ENCODE measurements at regions not wholly inside any gene's neighbourhood (a gene's known extent, or its start where the extent isn't known, plus 50 kb on each side); places are given as distances from the start of the nearest gene placed in this dataset.

DNA sequence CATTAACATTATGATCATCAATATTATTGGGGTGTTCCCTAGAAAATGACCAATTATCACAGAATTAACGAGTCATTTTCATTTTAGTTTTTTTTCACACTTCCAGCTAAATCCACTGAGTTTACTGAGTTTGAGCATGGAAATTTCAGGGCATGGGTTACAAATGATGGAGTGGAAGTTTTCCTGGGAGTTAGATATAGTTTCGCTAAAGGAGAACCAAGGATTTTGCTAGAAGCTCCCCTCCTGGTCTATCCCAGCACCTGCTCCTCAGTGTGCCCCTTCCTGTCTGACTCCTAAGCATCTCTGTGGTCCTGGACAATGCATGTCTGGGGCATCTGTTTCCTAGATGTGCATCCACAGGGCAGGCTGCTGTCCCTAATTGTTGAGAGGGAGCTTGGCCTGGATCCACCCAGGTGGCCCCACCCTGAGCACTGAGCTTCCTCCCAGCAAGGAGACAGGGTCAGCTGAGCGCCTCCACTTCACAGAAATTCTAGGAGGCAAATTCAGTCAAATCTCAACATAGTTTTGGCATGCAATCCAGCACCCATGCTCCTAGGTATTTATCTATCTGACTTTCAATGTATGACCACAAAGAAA is 102.3 kb upstream of the GOLGA6L6 start:
- no peaks in the 10 kb centered on the region for H4K20me1 ChIP-seq (replicated peaks; ENCODE audit: control insufficient read depth, extremely low read depth, insufficient read depth, low read length)
- H3K9ac ChIP-seq (replicated peaks; ENCODE audit: extremely low read depth, insufficient read depth, low read length) = no peak overlapping the region
- peaks cover 9% of the 10 kb centered on the region for H3K9me3 ChIP-seq (replicated peaks; ENCODE audit: control insufficient read depth, insufficient read depth, low read length)
- TF ChIP-seq MYC (IDR thresholded peaks at IDR 0.05; ENCODE audit: low read depth, low read length) = no peak
- TF ChIP-seq, protein P1, sequence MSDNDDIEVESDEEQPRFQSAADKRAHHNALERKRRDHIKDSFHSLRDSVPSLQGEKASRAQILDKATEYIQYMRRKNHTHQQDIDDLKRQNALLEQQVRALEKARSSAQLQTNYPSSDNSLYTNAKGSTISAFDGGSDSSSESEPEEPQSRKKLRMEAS (IDR thresholded peaks at IDR 0.05; ENCODE audit: insufficient read depth, insufficient read length) = no peak
- TF ChIP-seq POLR2A (IDR thresholded peaks at IDR 0.05; ENCODE audit: low read depth, low read length) = no peak
- TF ChIP-seq, protein P2, sequence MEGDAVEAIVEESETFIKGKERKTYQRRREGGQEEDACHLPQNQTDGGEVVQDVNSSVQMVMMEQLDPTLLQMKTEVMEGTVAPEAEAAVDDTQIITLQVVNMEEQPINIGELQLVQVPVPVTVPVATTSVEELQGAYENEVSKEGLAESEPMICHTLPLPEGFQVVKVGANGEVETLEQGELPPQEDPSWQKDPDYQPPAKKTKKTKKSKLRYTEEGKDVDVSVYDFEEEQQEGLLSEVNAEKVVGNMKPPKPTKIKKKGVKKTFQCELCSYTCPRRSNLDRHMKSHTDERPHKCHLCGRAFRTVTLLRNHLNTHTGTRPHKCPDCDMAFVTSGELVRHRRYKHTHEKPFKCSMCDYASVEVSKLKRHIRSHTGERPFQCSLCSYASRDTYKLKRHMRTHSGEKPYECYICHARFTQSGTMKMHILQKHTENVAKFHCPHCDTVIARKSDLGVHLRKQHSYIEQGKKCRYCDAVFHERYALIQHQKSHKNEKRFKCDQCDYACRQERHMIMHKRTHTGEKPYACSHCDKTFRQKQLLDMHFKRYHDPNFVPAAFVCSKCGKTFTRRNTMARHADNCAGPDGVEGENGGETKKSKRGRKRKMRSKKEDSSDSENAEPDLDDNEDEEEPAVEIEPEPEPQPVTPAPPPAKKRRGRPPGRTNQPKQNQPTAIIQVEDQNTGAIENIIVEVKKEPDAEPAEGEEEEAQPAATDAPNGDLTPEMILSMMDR (IDR thresholded peaks at IDR 0.05; ENCODE audit: extremely low read depth in 1 of 2, insufficient read depth in 1 of 2, low read depth in 1 of 2, low read length in 2 of 2) = no peak
- no peak for TF ChIP-seq FOS (IDR thresholded peaks at IDR 0.05; ENCODE audit: borderline replicate concordance, insufficient read depth, low read length)
- no peak for TF ChIP-seq EZH2 (IDR thresholded peaks at IDR 0.05; ENCODE audit: borderline replicate concordance, low read depth, low read length, severe bottlenecking)
- no peak for TF ChIP-seq POLR2AphosphoS5 (IDR thresholded peaks at IDR 0.05; ENCODE audit: insufficient read depth, low read depth, low read length)
- TF ChIP-seq JUN (IDR thresholded peaks at IDR 0.05; ENCODE audit: borderline replicate concordance, insufficient read depth, insufficient read length, low read depth) = no peak
- no peak for FAIRE-seq
- no peak overlapping the region for H3K4me2 ChIP-seq (ENCODE audit: insufficient read depth, low read length)
- H3K4me3 ChIP-seq (replicated peaks in 1 of 3; ENCODE audit: insufficient read depth in 1 of 3, low read depth in 1 of 3, low read length in 3 of 3) = no peak overlapping the region
- no peak overlapping the region for H2AFZ ChIP-seq (ENCODE audit: low read depth, low read length)
- no peaks in the 10 kb centered on the region for H3K9me1 ChIP-seq (replicated peaks; ENCODE audit: control insufficient read depth, extremely low read depth, insufficient read depth, low read length)
- dilution Hi-C loops (cut with MboI; ENCODE audit: extremely low pct_ligation_motif_present, low sequenced_read_pairs) = no loop called here
- ChIA-PET CTCF (no interaction called here), POLR2A (no interaction called here)
- no peaks in the 10 kb centered on the region for H3K79me2 ChIP-seq (ENCODE audit: control insufficient read depth, insufficient read depth, low read length)
- H3K27me3 ChIP-seq (ENCODE audit: control insufficient read depth in 2 of 2, insufficient read depth in 2 of 2, low read length in 2 of 2) = no peaks in the 10 kb centered on the region
- intact Hi-C loops (cut with micrococcal nuclease) = no loop called here
- H3K36me3 ChIP-seq (ENCODE audit: control insufficient read depth in 2 of 2, extremely low read depth in 1 of 2, insufficient read depth in 2 of 2, low read length in 2 of 2) = no peaks in the 10 kb centered on the region
- H3K4me1 ChIP-seq (ENCODE audit: control insufficient read depth, extremely low read depth, insufficient read depth, low read length) = no peaks in the 10 kb centered on the region
- H3K27ac ChIP-seq (ENCODE audit: insufficient read depth, low read depth, low read length) = no peak overlapping the region
- no TSS peak for BruUV-seq (replicated peaks)
- no peak for DNase-seq (ENCODE audit: low read depth, low spot score)
